ENCODE measurements at regions not wholly inside any gene's neighbourhood (a gene's known extent, or its start where the extent isn't known, plus 50 kb on each side); places are given as distances from the start of the nearest gene placed in this dataset.

DNA sequence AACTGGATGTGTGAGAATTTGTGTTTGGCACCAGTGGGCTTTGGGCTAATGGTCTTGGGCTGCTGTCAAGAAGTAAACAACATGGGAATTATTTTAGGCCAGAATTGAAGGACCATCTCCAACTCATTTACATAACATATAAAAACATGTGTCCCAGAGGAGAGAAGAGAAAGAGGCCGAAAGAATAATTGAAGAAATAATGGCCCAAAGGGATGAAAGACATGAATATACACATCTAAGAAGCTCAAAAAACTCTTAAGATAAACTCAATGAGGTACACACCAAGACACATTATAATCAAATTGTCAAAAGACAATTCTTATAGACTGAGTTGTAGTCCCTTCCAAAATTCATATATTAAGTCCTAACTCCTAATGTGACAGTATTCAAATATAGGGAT lies 56.1 kb upstream of the SCAF11 start:
- TF ChIP-seq POLR2A (IDR thresholded peaks at IDR 0.05): no peak
- TF ChIP-seq, protein P1, sequence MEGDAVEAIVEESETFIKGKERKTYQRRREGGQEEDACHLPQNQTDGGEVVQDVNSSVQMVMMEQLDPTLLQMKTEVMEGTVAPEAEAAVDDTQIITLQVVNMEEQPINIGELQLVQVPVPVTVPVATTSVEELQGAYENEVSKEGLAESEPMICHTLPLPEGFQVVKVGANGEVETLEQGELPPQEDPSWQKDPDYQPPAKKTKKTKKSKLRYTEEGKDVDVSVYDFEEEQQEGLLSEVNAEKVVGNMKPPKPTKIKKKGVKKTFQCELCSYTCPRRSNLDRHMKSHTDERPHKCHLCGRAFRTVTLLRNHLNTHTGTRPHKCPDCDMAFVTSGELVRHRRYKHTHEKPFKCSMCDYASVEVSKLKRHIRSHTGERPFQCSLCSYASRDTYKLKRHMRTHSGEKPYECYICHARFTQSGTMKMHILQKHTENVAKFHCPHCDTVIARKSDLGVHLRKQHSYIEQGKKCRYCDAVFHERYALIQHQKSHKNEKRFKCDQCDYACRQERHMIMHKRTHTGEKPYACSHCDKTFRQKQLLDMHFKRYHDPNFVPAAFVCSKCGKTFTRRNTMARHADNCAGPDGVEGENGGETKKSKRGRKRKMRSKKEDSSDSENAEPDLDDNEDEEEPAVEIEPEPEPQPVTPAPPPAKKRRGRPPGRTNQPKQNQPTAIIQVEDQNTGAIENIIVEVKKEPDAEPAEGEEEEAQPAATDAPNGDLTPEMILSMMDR (IDR thresholded peaks at IDR 0.05): no peak
